Bronchial epithelial cell (primary cell): ENCODE measurements at regions not wholly inside any gene's neighbourhood (a gene's known extent, or its start where the extent isn't known, plus 50 kb on each side); places are given as distances from the start of the nearest gene placed in this dataset.
A peak's percentile ranks its signal among the peaks of the same experiment; 100 is the strongest.

Source experiments
- DNase-seq: peaks from one replicate; pipeline ENCODE4 v3.0.0-alpha.2; 2010; ENCODE audit warnings: low read depth
- FAIRE-seq: peaks from 2 replicates; lab custom pipeline; 2011; peaks lifted over from hg19 to GRCh38; lab: Jason Lieb, UNC
- H3K27me3 ChIP-seq: 2 replicates; pipeline ENCODE4 v1.5.1; 2011; ENCODE audit warnings: low read length; ENCODE audit not compliant: control insufficient read depth, insufficient read depth
- H3K36me3 ChIP-seq: 2 replicates; pipeline ENCODE4 v1.5.1; 2011; ENCODE audit warnings: low read length; ENCODE audit not compliant: control insufficient read depth, insufficient read depth
- H3K4me3 ChIP-seq: 2 replicates; pipeline ENCODE4 v1.5.1; 2011; ENCODE audit warnings: mild to moderate bottlenecking, low read depth, low read length, control low read depth
- TF ChIP-seq, protein P1 (sequence below): IDR thresholded peaks from 2 replicates; pipeline ENCODE4 v1.5.1; 2011; ENCODE audit warnings: mild to moderate bottlenecking, moderate library complexity, low read length, control low read depth, inconsistent platforms; ENCODE audit not compliant: insufficient read depth, severe bottlenecking

GRCh38 chr12:64931321-64931720, 106.9 kb downstream of the TBC1D30 start:
- Histone ChIP-seq H3K36me3 (no peaks in the 10 kb centered on the region), H3K27me3 (no peaks in the 10 kb centered on the region), H3K4me3 (no peak overlapping the region)
- TF ChIP-seq, protein P1, sequence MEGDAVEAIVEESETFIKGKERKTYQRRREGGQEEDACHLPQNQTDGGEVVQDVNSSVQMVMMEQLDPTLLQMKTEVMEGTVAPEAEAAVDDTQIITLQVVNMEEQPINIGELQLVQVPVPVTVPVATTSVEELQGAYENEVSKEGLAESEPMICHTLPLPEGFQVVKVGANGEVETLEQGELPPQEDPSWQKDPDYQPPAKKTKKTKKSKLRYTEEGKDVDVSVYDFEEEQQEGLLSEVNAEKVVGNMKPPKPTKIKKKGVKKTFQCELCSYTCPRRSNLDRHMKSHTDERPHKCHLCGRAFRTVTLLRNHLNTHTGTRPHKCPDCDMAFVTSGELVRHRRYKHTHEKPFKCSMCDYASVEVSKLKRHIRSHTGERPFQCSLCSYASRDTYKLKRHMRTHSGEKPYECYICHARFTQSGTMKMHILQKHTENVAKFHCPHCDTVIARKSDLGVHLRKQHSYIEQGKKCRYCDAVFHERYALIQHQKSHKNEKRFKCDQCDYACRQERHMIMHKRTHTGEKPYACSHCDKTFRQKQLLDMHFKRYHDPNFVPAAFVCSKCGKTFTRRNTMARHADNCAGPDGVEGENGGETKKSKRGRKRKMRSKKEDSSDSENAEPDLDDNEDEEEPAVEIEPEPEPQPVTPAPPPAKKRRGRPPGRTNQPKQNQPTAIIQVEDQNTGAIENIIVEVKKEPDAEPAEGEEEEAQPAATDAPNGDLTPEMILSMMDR, result no peak
- DNase-seq, result no peak
- FAIRE-seq, result peak; percentile 86

- TF ChIP-seq, protein P1, result no peak
- no peak overlapping the region for H3K4me3 ChIP-seq
- no peaks in the 10 kb centered on the region for H3K36me3 ChIP-seq
- FAIRE-seq, result no peak
- H3K27me3 ChIP-seq, result no peaks in the 10 kb centered on the region
- DNase-seq, result no peak
Measured at GRCh38 chr12:64931981-64932380, 107.5 kb downstream of the TBC1D30 start.

- TF ChIP-seq, protein P1, result no peak
- Histone ChIP-seq H3K27me3 (no peaks in the 10 kb centered on the region), H3K36me3 (no peaks in the 10 kb centered on the region), H3K4me3 (no peak overlapping the region)
- DNase-seq (no peak), FAIRE-seq (no peak)
Measured at GRCh38 chr12:64933791-64934190, 109.3 kb downstream of the TBC1D30 start.

- Histone ChIP-seq H3K4me3 (no peak overlapping the region), H3K27me3 (no peaks in the 10 kb centered on the region), H3K36me3 (no peaks in the 10 kb centered on the region)
- FAIRE-seq (no peak), DNase-seq (no peak)
- TF ChIP-seq, protein P1, result no peak
Measured at GRCh38 chr12:64937452-64937851, 113.0 kb downstream of the TBC1D30 start.

DNA sequence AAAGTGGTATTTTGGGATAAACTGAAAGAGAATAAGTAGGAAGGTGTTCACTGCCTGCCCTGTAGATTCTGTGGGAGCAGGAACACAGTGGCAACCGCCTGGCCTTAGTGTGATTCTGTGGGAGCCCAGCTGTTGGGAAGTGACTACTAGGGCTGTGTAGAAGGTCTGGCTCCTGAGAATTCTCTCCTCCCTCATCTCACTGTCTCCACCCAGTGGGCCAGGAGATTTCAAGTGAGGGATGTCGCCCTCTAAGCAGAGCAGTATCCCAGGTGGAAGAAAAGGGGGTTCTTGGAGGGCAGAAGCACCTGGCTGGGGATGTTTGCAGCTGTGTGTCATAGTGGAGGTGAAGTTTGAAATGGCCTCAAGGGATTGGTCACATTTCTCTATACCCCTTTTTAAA, 113.7 kb downstream of the TBC1D30 start:
- no peaks in the 10 kb centered on the region for H3K27me3 ChIP-seq
- FAIRE-seq, result peak; percentile 13
- no peaks in the 10 kb centered on the region for H3K36me3 ChIP-seq
- no peak for DNase-seq
- TF ChIP-seq, protein P1, result no peak
- H3K4me3 ChIP-seq, result no peak overlapping the region

DNA sequence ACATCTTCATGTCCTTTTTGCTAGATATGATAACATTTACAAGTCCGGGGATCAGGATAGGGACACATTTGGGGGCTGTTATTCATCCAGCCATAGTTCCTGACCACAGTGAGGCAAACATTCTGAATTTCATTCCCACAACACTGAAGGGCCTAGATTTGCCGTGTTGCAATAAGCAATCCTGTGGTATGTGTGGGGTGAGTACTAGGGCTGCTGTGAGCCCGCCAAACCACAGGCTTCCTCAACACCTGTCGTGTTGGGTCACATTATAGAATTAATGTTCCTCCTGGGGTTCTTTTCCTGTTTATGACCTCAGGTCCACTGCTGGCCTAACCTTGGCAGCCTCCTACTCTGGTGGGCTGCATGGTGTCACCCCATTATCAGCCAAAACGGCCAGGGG, 119.2 kb downstream of the TBC1D30 start:
- no peak for DNase-seq
- TF ChIP-seq, protein P1, result no peak
- no peak for FAIRE-seq
- Histone ChIP-seq H3K4me3 (no peak overlapping the region), H3K36me3 (no peaks in the 10 kb centered on the region), H3K27me3 (no peaks in the 10 kb centered on the region)
